ENCODE measurements at regions not wholly inside any gene's neighbourhood (a gene's known extent, or its start where the extent isn't known, plus 50 kb on each side); places are given as distances from the start of the nearest gene placed in this dataset.

GRCh38 chr13:62593804-62594203, 1178.2 kb upstream of the PCDH20 start:
- H3K9me3 ChIP-seq (ENCODE audit: control insufficient read depth in 1 of 2, insufficient read depth in 1 of 2, low read depth in 1 of 2, low read length in 2 of 2), result no peaks in the 10 kb centered on the region
- ATAC-seq (no peak), DNase-seq (ENCODE audit: low read depth, low spot score) (no peak)
- no peak overlapping the region for H3K4me3 ChIP-seq (replicated peaks in 1 of 2; ENCODE audit: low read depth in 1 of 2, low read length in 2 of 2)
- no peaks in the 10 kb centered on the region for H3K4me1 ChIP-seq (ENCODE audit: control insufficient read depth in 1 of 2, insufficient read depth in 2 of 2, low read length in 2 of 2)
- CTCF ChIA-PET, result no interaction called here
- H3K27me3 ChIP-seq (ENCODE audit: insufficient read depth, low read length), result no peaks in the 10 kb centered on the region
- no peaks in the 10 kb centered on the region for H4K20me1 ChIP-seq (ENCODE audit: insufficient read depth)
- RAD21 ChIA-PET (ENCODE audit: low non-redundant PET in 1 of 2, low total read pairs in 2 of 2, uncharacterized antibody in 2 of 2, unreplicated experiment in 2 of 2), result no interaction called here
- H3K9ac ChIP-seq (ENCODE audit: low read length), result no peak overlapping the region
- H2AFZ ChIP-seq (ENCODE audit: low read depth, low read length, poor library complexity, severe bottlenecking), result no peak overlapping the region
- no peaks in the 10 kb centered on the region for H3K79me2 ChIP-seq (ENCODE audit: insufficient read depth, low read length)
- POLR2A ChIA-PET, result no interaction called here
- intact Hi-C loops (cut with micrococcal nuclease), result no loop called here
- no peak overlapping the region for H3K27ac ChIP-seq (ENCODE audit: low read depth, low read length)
- H3K9me2 ChIP-seq (ENCODE audit: insufficient read depth), result no peaks in the 10 kb centered on the region; the same call in 1 of the 2 replicates
- H3K36me3 ChIP-seq (ENCODE audit: control insufficient read depth in 1 of 2, insufficient read depth in 2 of 2, low read length in 2 of 2), result no peaks in the 10 kb centered on the region
- H3K4me2 ChIP-seq (ENCODE audit: low read length), result no peak overlapping the region
- BruUV-seq (replicated peaks), result no TSS peak
- no peak for TF ChIP-seq POLR2A (IDR thresholded peaks at IDR 0.05; ENCODE audit: borderline replicate concordance, extremely low read depth, insufficient read depth, insufficient read length)
- TF ChIP-seq ZNF274 (IDR thresholded peaks at IDR 0.05; ENCODE audit: low read depth, low read length), result no peak
- TF ChIP-seq EGR1 (IDR thresholded peaks at IDR 0.05; ENCODE audit: low read depth), result no peak
- TF ChIP-seq CBX3 (IDR thresholded peaks at IDR 0.05; ENCODE audit: low read depth), result no peak
- TF ChIP-seq, protein P1, sequence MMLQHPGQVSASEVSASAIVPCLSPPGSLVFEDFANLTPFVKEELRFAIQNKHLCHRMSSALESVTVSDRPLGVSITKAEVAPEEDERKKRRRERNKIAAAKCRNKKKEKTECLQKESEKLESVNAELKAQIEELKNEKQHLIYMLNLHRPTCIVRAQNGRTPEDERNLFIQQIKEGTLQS (IDR thresholded peaks at IDR 0.05), result no peak
- no peak for TF ChIP-seq EZH2phosphoT487 (IDR thresholded peaks at IDR 0.05; ENCODE audit: borderline replicate concordance)
- TF ChIP-seq SIN3A (IDR thresholded peaks at IDR 0.05; ENCODE audit: low read depth), result no peak
- TF ChIP-seq, protein P2, sequence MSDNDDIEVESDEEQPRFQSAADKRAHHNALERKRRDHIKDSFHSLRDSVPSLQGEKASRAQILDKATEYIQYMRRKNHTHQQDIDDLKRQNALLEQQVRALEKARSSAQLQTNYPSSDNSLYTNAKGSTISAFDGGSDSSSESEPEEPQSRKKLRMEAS (IDR thresholded peaks at IDR 0.05), result no peak
- TF ChIP-seq YY1 (IDR thresholded peaks at IDR 0.05; ENCODE audit: extremely low read depth, insufficient replicate concordance, low read depth, low read length), result no peak
- TF ChIP-seq SRF (IDR thresholded peaks at IDR 0.05; ENCODE audit: low read depth), result no peak
- no peak for TF ChIP-seq ELF1 (IDR thresholded peaks at IDR 0.05; ENCODE audit: borderline replicate concordance, low read depth)
- TF ChIP-seq ZBTB33 (IDR thresholded peaks at IDR 0.05; ENCODE audit: extremely low read depth, insufficient replicate concordance, low read length), result no peak
- TF ChIP-seq CTCF (IDR thresholded peaks at IDR 0.05 in 2 of 3, conservative IDR thresholded peaks at IDR 0.05 in 1 of 3; ENCODE audit: borderline replicate concordance in 1 of 3, insufficient read depth in 1 of 3, low read depth in 2 of 3, low read length in 2 of 3), result no peak

Data from HCT116 (cell line).